Upper lobe of left lung (tissue), 4 donors: ENCODE measurements at regions not wholly inside any gene's neighbourhood (a gene's known extent, or its start where the extent isn't known, plus 50 kb on each side); places are given as distances from the start of the nearest gene placed in this dataset.

Experiments used
- CTCF ChIP-seq, 6 experiments: fragments of 450-650 bp in 4 of 6; fragments of 200-600 bp in 2 of 6; sonication (generic) in 2 of 6; IDR thresholded peaks; one replicate each; pipeline ENCODE4 v1.5.1; 2016 to 2019; ENCODE audit warnings: antibody characterized with exemption in 6 of 6
- EP300 ChIP-seq, 4 donors: sonication (generic); formaldehyde crosslinking; IDR thresholded peaks; one replicate each; pipeline ENCODE4 v1.5.1; 2017; ENCODE audit warnings: antibody characterized with exemption in 4 of 4, control low read depth in 2 of 4
- POLR2A ChIP-seq, 4 donors: fragments of 450-650 bp; IDR thresholded peaks; one replicate each; pipeline ENCODE4 v1.5.1; 2016 to 2017; ENCODE audit warnings: antibody characterized with exemption in 4 of 4, mild to moderate bottlenecking in 2 of 4

DNA sequence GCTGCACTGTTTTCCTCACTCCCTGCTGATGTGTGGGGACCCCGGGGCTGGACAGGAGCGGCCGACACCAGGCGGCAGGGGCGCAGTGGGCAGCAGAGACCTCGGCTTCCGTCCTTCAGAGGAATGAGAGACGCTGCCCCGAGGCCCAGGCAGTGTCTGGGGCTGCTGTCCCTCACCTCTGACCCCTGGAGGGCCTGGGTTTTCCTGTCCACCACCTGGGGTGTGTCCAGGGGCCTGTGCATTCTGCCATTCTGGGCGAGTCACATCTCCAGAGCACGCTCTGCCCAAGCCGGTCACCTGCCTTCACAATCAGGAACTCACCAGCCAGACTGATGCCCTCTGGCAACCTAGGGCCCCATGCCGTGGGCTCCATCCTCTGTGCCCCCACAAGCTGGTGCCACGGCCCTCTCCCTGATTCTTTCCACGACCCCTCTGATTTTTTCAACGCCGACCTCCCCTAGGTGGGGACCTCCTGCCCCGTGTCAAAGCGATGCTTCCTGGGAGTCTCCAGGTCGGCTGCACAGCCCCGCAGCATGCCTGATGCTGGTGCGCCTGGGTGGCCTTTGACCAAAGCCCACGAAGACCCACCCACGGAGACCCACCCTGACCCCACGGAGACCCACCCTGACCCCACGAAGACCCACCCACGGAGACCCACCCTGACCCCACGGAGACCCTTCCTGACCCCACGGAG is 53.7 kb upstream of the CFAP46 start:
- no peak for TF ChIP-seq CTCF (IDR thresholded peaks at IDR 0.05)
- TF ChIP-seq POLR2A (IDR thresholded peaks at IDR 0.05) = no peak
- TF ChIP-seq EP300 (IDR thresholded peaks at IDR 0.05) = no peak
